ENCODE measurements at regions not wholly inside any gene's neighbourhood (a gene's known extent, or its start where the extent isn't known, plus 50 kb on each side); places are given as distances from the start of the nearest gene placed in this dataset.
"Not testable (repeated sequence)": the region's sequence is repeated elsewhere in the genome, so short reads cannot be mapped to it uniquely, and the experiment has no call there.

DNA sequence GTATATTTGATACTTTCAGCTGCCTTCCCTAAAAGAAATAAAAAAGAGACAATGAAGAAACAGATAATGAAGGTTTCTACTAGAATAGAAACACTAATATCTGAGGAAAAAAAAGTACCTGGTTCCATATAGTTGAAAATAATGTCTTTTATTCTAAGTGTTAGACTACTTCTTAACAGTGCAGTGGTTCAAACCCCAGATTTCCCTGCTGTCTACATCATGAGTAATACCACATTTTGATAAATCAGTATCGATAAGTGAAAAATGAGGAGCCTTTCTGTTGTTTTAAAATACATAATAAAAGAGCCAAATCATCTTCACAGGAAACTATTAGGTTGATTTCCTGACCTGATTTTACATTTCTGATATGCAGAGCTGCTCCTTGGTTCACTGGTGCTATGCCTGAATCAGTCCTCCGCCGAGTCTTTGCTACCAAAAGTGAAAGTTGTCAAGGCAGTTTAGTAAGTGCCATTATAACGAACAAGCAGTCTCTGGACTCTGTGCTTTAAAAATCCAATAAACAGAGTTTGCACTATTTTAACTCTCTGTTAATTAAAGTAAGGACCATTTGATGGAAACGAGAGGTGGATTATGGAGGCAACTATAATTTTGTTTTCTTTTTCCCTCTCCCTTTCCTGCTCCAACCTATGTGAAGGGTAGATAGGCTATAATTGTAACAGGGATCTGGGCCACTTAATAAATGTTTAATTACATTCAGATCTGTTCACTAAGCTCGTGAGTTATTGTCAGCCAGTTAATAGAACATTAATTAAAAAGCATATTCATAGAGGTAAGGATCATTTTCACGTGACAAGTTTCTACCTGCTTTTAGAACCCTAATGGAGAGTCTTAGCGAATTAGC, 724.5 kb upstream of the RAG2 start:
- DNase-seq: no peak

DNA sequence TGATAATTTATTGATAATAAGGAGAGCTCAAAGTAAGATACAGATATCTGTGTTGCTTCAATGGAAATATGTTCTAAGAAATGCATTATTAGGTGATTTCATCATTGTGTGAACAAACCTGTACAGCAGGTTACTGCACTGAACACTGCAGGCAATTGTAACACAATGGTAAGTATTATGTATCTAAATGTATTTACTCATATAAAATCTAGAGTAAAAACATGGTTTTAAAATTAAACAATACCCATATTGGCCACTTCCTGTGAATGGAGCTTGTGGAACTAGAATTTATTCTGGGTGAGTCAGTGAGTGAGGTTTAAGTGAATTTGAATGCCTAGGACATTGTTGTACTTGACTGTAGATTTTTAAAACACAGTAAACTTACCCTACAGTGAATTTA, 722.9 kb upstream of the RAG2 start:
- no peak overlapping the region for H3K27ac Mint-ChIP-seq
- intact Hi-C loops (cut with micrococcal nuclease): no loop called here
- no peaks in the 10 kb centered on the region for H3K9me3 ChIP-seq (ENCODE audit: control insufficient read depth in 1 of 2, low read length in 2 of 2)
- ChIA-PET CTCF (ENCODE audit: partially characterized antibody) (no interaction called here), POLR2A (ENCODE audit: partially characterized antibody) (no interaction called here)
- peaks cover 0 to 7% (median 3%) of the 10 kb centered on the region in 8 donors for H3K9me3 Mint-ChIP-seq
- H3K4me1 ChIP-seq (ENCODE audit: insufficient read depth, low read length): no peaks in the 10 kb centered on the region
- H3K4me1 Mint-ChIP-seq: no peaks in the 10 kb centered on the region
- DNase-seq: no peak
- H3K36me3 ChIP-seq (ENCODE audit: insufficient read depth, low read length): no peaks in the 10 kb centered on the region
- no peaks in the 10 kb centered on the region for H3K36me3 Mint-ChIP-seq
- H3K4me3 ChIP-seq (ENCODE audit: low read length in 2 of 2): no peak overlapping the region
- no peak overlapping the region for H3K27ac ChIP-seq (ENCODE audit: low read depth, low read length)
- no peaks in the 10 kb centered on the region for H3K27me3 ChIP-seq (ENCODE audit: insufficient read depth, low read length)
- H3K4me3 Mint-ChIP-seq: no peak overlapping the region
- no peaks in the 10 kb centered on the region for H3K27me3 Mint-ChIP-seq

More for the DNA sequence above, 724.5 kb upstream of the RAG2 start:
- ChIA-PET CTCF (ENCODE audit: partially characterized antibody) (no interaction called here), POLR2A (ENCODE audit: partially characterized antibody) (no interaction called here)
- H3K4me3 ChIP-seq (ENCODE audit: low read length in 2 of 2): no peak overlapping the region
- intact Hi-C loops (cut with micrococcal nuclease): no loop called here
- H3K4me1 Mint-ChIP-seq: no peaks in the 10 kb centered on the region
- H3K27ac ChIP-seq (ENCODE audit: low read depth, low read length): no peak overlapping the region
- no peaks in the 10 kb centered on the region for H3K4me1 ChIP-seq (ENCODE audit: insufficient read depth, low read length)
- H3K9me3 Mint-ChIP-seq: peaks cover 0 to 8% (median 3%) of the 10 kb centered on the region in 8 donors
- no peak overlapping the region for H3K4me3 Mint-ChIP-seq
- H3K9me3 ChIP-seq (ENCODE audit: control insufficient read depth in 1 of 2, low read length in 2 of 2): no peaks in the 10 kb centered on the region
- no peaks in the 10 kb centered on the region for H3K36me3 Mint-ChIP-seq
- H3K27me3 ChIP-seq (ENCODE audit: insufficient read depth, low read length): no peaks in the 10 kb centered on the region
- H3K27ac Mint-ChIP-seq: no peak overlapping the region
- no peaks in the 10 kb centered on the region for H3K27me3 Mint-ChIP-seq
- H3K36me3 ChIP-seq (ENCODE audit: insufficient read depth, low read length): no peaks in the 10 kb centered on the region

DNA sequence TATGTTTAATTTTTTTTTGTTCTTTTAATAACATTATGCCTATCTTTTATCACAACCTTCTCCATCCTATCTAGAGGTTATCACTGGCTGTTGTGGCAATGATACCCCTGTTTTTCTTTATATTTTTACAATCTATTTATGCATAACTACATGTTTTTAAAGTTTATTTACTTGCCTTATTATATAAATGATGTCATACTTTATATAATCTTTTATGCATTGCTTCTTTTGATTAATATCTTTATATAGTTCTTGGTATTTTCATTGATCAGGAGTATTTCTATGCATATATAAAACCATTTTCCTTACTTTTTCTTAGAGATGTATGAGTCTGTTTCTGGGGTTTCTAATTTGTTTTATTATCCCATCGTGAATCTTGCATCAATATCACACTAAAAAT, 719.8 kb upstream of the RAG2 start:
- intact Hi-C loops (cut with micrococcal nuclease): no loop called here
- Mint-ChIP-seq H3K9me3 (peaks cover 0 to 19% (median 3%) of the 10 kb centered on the region in 8 donors), H3K27me3 (no peaks in the 10 kb centered on the region), H3K36me3 (no peaks in the 10 kb centered on the region), H3K4me1 (no peaks in the 10 kb centered on the region), H3K4me3 (no peak overlapping the region), H3K27ac (no peak overlapping the region)
- CTCF ChIA-PET (ENCODE audit: partially characterized antibody): no interaction called here
- Histone ChIP-seq H3K9me3 (ENCODE audit: control insufficient read depth in 1 of 2, low read length in 2 of 2) (no peaks in the 10 kb centered on the region), H3K4me3 (ENCODE audit: low read length in 2 of 2) (no peak overlapping the region), H3K4me1 (ENCODE audit: insufficient read depth, low read length) (no peaks in the 10 kb centered on the region), H3K27me3 (ENCODE audit: insufficient read depth, low read length) (no peaks in the 10 kb centered on the region), H3K36me3 (ENCODE audit: insufficient read depth, low read length) (no peaks in the 10 kb centered on the region), H3K27ac (ENCODE audit: low read depth, low read length) (no peak overlapping the region)
- POLR2A ChIA-PET (ENCODE audit: partially characterized antibody): no interaction called here
- DNase-seq: no peak

DNA sequence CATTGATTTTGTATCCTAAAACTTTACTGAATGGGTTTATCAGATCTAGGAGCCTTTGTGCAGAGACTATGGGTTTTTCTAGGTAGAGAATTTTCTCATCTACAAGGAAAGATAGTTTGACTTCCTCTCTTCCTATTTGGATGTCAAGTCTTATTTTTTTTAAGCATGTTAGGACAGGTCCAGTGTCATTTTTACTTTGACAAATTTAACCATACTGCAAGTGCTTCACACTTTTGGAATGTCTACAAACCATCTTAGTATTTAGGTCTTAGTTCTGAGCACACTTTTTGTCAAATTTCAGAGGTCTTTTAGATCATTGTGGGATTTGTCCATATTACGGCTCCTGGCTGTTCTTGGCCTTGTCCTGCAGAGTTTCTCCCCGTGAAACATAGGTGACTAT, 715.2 kb upstream of the RAG2 start:
- no peak overlapping the region for H3K4me3 Mint-ChIP-seq
- Histone ChIP-seq H3K9me3 (ENCODE audit: control insufficient read depth in 1 of 2, low read length in 2 of 2) (peaks cover 0 to 5% of the 10 kb centered on the region in 2 donors), H3K36me3 (ENCODE audit: insufficient read depth, low read length) (no peaks in the 10 kb centered on the region), H3K4me1 (ENCODE audit: insufficient read depth, low read length) (no peaks in the 10 kb centered on the region), H3K4me3 (ENCODE audit: low read length in 2 of 2) (no peak overlapping the region), H3K27ac (ENCODE audit: low read depth, low read length) (no peak overlapping the region), H3K27me3 (ENCODE audit: insufficient read depth, low read length) (no peaks in the 10 kb centered on the region)
- ChIA-PET POLR2A (ENCODE audit: partially characterized antibody) (no interaction called here), CTCF (ENCODE audit: partially characterized antibody) (no interaction called here)
- no peak for DNase-seq
- H3K36me3 Mint-ChIP-seq: no peaks in the 10 kb centered on the region
- peaks cover 4 to 26% (median 7%) of the 10 kb centered on the region in 8 donors for H3K9me3 Mint-ChIP-seq
- no peaks in the 10 kb centered on the region for H3K4me1 Mint-ChIP-seq
- no peak overlapping the region for H3K27ac Mint-ChIP-seq
- intact Hi-C loops (cut with micrococcal nuclease): no loop called here
- no peaks in the 10 kb centered on the region for H3K27me3 Mint-ChIP-seq

DNA sequence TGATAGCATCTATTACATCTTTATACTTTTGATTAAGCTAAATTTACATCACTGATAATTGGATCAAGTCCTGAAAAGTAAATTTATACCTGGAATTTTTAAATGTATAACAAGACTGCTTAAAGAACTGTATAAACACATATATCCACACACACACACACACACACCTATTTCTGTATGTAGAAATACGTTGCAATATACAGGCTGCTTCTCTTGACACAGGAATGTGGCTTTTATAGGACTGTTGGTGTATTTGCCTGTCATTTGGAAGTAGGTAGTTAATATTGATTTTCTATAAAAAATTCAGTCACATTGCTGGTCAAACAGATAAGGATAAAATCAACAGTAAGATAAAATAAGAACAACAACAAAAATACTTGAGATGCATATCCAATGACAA, 708.5 kb upstream of the RAG2 start:
- intact Hi-C loops (cut with micrococcal nuclease): no loop called here
- Histone ChIP-seq H3K27ac (ENCODE audit: low read depth, low read length) (no peak overlapping the region), H3K4me1 (ENCODE audit: insufficient read depth, low read length) (no peaks in the 10 kb centered on the region), H3K4me3 (ENCODE audit: low read length in 2 of 2) (no peak overlapping the region), H3K9me3 (ENCODE audit: control insufficient read depth in 1 of 2, low read length in 2 of 2) (peaks cover 0 to 12% of the 10 kb centered on the region in 2 donors), H3K27me3 (ENCODE audit: insufficient read depth, low read length) (no peaks in the 10 kb centered on the region), H3K36me3 (ENCODE audit: insufficient read depth, low read length) (no peaks in the 10 kb centered on the region)
- Mint-ChIP-seq H3K9me3 (peaks cover 0 to 36% (median 19%) of the 10 kb centered on the region in 8 donors), H3K4me1 (no peaks in the 10 kb centered on the region), H3K27ac (no peak overlapping the region), H3K27me3 (no peaks in the 10 kb centered on the region), H3K4me3 (no peak overlapping the region), H3K36me3 (no peaks in the 10 kb centered on the region)
- DNase-seq: no peak
- ChIA-PET POLR2A (ENCODE audit: partially characterized antibody) (no interaction called here), CTCF (ENCODE audit: partially characterized antibody) (no interaction called here)

DNA sequence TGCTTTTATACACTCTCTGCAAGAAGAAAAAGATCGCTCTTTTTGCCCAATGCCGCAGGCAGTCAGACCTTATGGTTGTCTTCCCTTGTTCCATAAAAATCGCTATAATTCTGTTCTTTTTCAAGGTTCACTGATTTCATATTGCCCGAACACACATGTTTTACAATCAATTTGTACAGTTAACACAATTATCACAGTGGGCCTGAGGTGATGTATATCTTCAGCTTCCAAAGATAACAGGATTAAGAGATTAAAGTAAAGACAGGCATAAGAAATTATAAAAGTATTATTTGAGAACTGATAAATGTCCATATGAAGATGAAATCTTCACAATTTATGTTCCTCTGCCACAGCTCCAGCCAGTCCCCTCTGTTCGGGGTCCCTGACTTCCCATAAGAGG, 703.4 kb upstream of the RAG2 start:
- CTCF ChIA-PET (ENCODE audit: partially characterized antibody); H3K9me3 ChIP-seq (ENCODE audit: control insufficient read depth in 1 of 2, low read length in 2 of 2); H3K4me1 Mint-ChIP-seq; H3K36me3 Mint-ChIP-seq; H3K27me3 ChIP-seq (ENCODE audit: insufficient read depth, low read length); H3K4me3 Mint-ChIP-seq; H3K27me3 Mint-ChIP-seq; H3K4me1 ChIP-seq (ENCODE audit: insufficient read depth, low read length); H3K27ac Mint-ChIP-seq; intact Hi-C loops (cut with micrococcal nuclease); H3K36me3 ChIP-seq (ENCODE audit: insufficient read depth, low read length); POLR2A ChIA-PET (ENCODE audit: partially characterized antibody); H3K4me3 ChIP-seq (ENCODE audit: low read length in 2 of 2); H3K27ac ChIP-seq (ENCODE audit: low read depth, low read length); DNase-seq: not testable (repeated sequence)
- H3K9me3 Mint-ChIP-seq: peaks cover 0 to 53% (median 27%) of the 10 kb centered on the region in 8 donors

DNA sequence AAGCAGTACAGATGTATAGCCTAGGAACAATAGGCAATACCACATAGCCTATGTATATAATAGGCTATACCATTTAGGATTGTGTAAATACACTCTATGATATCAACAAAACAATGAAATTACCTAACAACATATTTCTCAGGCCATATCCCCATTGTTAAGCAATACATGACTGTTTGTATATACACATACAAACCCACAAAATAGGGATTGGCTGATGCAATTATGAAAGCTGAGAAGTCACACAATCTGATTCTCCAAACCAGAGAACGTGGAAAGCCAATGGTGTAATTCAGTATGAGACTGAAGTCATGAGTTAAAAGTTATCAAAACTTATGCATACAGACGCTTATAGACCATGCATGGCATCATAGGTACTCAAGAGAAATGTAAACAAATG, 700.1 kb upstream of the RAG2 start:
- Mint-ChIP-seq H3K27ac (no peak overlapping the region), H3K4me3 (no peak overlapping the region), H3K27me3 (no peaks in the 10 kb centered on the region), H3K36me3 (no peaks in the 10 kb centered on the region), H3K4me1 (no peaks in the 10 kb centered on the region), H3K9me3 (peaks cover 0 to 42% (median 32%) of the 10 kb centered on the region in 8 donors)
- Histone ChIP-seq H3K27me3 (ENCODE audit: insufficient read depth, low read length) (no peaks in the 10 kb centered on the region), H3K36me3 (ENCODE audit: insufficient read depth, low read length) (no peaks in the 10 kb centered on the region), H3K27ac (ENCODE audit: low read depth, low read length) (no peak overlapping the region), H3K4me1 (ENCODE audit: insufficient read depth, low read length) (no peaks in the 10 kb centered on the region), H3K9me3 (ENCODE audit: control insufficient read depth in 1 of 2, low read length in 2 of 2) (no peaks in the 10 kb centered on the region), H3K4me3 (ENCODE audit: low read length in 2 of 2) (no peak overlapping the region)
- intact Hi-C loops (cut with micrococcal nuclease): no loop called here
- no peak for DNase-seq
- ChIA-PET POLR2A (ENCODE audit: partially characterized antibody) (no interaction called here), CTCF (ENCODE audit: partially characterized antibody) (no interaction called here)

Measured in CD4-positive, alpha-beta memory T cell (primary cell).